Stimulated activated CD4-positive, alpha-beta T cell treated with anti-CD3 and anti-CD28 coated beads, Interleukin-2, amount 100 ng/mL, for 24 hours (primary cell): ENCODE measurements at regions not wholly inside any gene's neighbourhood (a gene's known extent, or its start where the extent isn't known, plus 50 kb on each side); places are given as distances from the start of the nearest gene placed in this dataset.
"Not testable (repeated sequence)": the region's sequence is repeated elsewhere in the genome, so short reads cannot be mapped to it uniquely, and the experiment has no call there.

Source experiments
- DNase-seq, 2 donors: peaks; one replicate each; pipeline ENCODE4 v3.0.0-alpha.2; 2020

- no peak for DNase-seq
These were observed 253.7 kb downstream of the TTC6 start for GRCh38 chr14:37848985-37849621.

- no peak for DNase-seq
These were observed 255.6 kb downstream of the TTC6 start for GRCh38 chr14:37851054-37851453.

- DNase-seq: no peak
These were observed 260.4 kb downstream of the TTC6 start for GRCh38 chr14:37855871-37856270.

GRCh38 chr14:37857774-37858266 is 262.4 kb downstream of the TTC6 start:
- DNase-seq: no peak

- DNase-seq: no peak
These were observed 263.3 kb downstream of the TTC6 start for GRCh38 chr14:37858733-37859132.

GRCh38 chr14:37859177-37859576 is 263.7 kb downstream of the TTC6 start:
- no peak for DNase-seq

- no peak for DNase-seq
These were observed 266.8 kb downstream of the TTC6 start for GRCh38 chr14:37862263-37862662.

GRCh38 chr14:37864128-37864527 is 268.7 kb downstream of the TTC6 start:
- no peak for DNase-seq

- no peak for DNase-seq
These were observed 269.7 kb downstream of the TTC6 start for GRCh38 chr14:37864861-37865718.

- DNase-seq: no peak
These were observed 270.5 kb downstream of the TTC6 start for GRCh38 chr14:37865719-37866549.

GRCh38 chr14:37869633-37870032 is 274.2 kb downstream of the TTC6 start:
- no peak for DNase-seq

- DNase-seq: no peak
These were observed 274.7 kb downstream of the TTC6 start for GRCh38 chr14:37870170-37870569.

- DNase-seq: no peak
These were observed 275.4 kb downstream of the TTC6 start for GRCh38 chr14:37870632-37871346.

GRCh38 chr14:37874065-37874428 is 278.6 kb downstream of the TTC6 start:
- DNase-seq: not testable (repeated sequence)

GRCh38 chr14:37874429-37875109 is 279.1 kb downstream of the TTC6 start:
- peak; percentile 84 to 87 for DNase-seq

- DNase-seq: no peak
These were observed 292.8 kb downstream of the TTC6 start for GRCh38 chr14:37888234-37888633.

- DNase-seq: no peak
These were observed 293.7 kb downstream of the TTC6 start for GRCh38 chr14:37889087-37889486.

GRCh38 chr14:37890095-37890494 is 294.7 kb downstream of the TTC6 start:
- no peak for DNase-seq

GRCh38 chr14:37891500-37891899 is 296.1 kb downstream of the TTC6 start:
- not testable (repeated sequence) for DNase-seq

- no peak for DNase-seq
These were observed 299.0 kb downstream of the TTC6 start for GRCh38 chr14:37894463-37894862.

- DNase-seq: no peak
These were observed 303.9 kb downstream of the TTC6 start for GRCh38 chr14:37899365-37899764.

- no peak for DNase-seq
These were observed 305.1 kb downstream of the TTC6 start for GRCh38 chr14:37900561-37900960.
